SK-N-SH (cell line): ENCODE measurements at regions not wholly inside any gene's neighbourhood (a gene's known extent, or its start where the extent isn't known, plus 50 kb on each side); places are given as distances from the start of the nearest gene placed in this dataset.

Source experiments
- CTCF ChIP-seq: fragments of 200-600 bp; sonication (generic); IDR thresholded peaks from 2 replicates; pipeline ENCODE4 v1.6.1; 2017; ENCODE audit warnings: antibody characterized with exemption, mild to moderate bottlenecking, moderate library complexity
- ELF1 ChIP-seq: IDR thresholded peaks from 2 replicates; pipeline ENCODE4 v1.4.0; 2012
- FOSL2 ChIP-seq: IDR thresholded peaks from 2 replicates; pipeline ENCODE4 v1.4.0; 2012; ENCODE audit warnings: low read depth, mild to moderate bottlenecking, moderate library complexity, borderline replicate concordance
- GATA2 ChIP-seq: sonication (generic); formaldehyde crosslinking; IDR thresholded peaks from 2 replicates; pipeline ENCODE4 v1.5.0; 2020; ENCODE audit warnings: mild to moderate bottlenecking, missing genetic modification reagents
- MEF2A ChIP-seq: IDR thresholded peaks from 2 replicates; pipeline ENCODE4 v1.4.0; 2012; ENCODE audit warnings: low read depth, borderline replicate concordance
- MXI1 ChIP-seq: IDR thresholded peaks from 2 replicates; pipeline ENCODE4 v1.6.1; 2012; ENCODE audit warnings: mild to moderate bottlenecking, low read depth, low read length, improper control_type of control experiment
- NFIC ChIP-seq: IDR thresholded peaks from 2 replicates; pipeline ENCODE4 v1.4.0; 2012; ENCODE audit warnings: borderline replicate concordance
- POLR2AphosphoS5 ChIP-seq: IDR thresholded peaks from 2 replicates; pipeline ENCODE4 v1.6.1; 2012; ENCODE audit warnings: low read depth, low read length
- RCOR1 ChIP-seq: fragments of 150-350 bp; IDR thresholded peaks from 2 replicates; pipeline ENCODE4 v1.6.1; 2017; ENCODE audit warnings: antibody characterized with exemption, low read length
- RFX5 ChIP-seq: IDR thresholded peaks from 2 replicates; pipeline ENCODE4 v1.6.1; 2012; ENCODE audit warnings: mild to moderate bottlenecking, improper control_type of control experiment, low read length
- RXRA ChIP-seq: IDR thresholded peaks from 2 replicates; pipeline ENCODE4 v1.4.0; 2012; ENCODE audit warnings: low read depth, mild to moderate bottlenecking, borderline replicate concordance
- YY1 ChIP-seq: IDR thresholded peaks from 2 replicates; pipeline ENCODE4 v1.4.0; 2012; ENCODE audit warnings: low read depth, mild to moderate bottlenecking
- ZBTB33 ChIP-seq: IDR thresholded peaks from 2 replicates; pipeline ENCODE4 v1.4.0; 2012; ENCODE audit warnings: low read depth, borderline replicate concordance
- TF ChIP-seq, protein P1 (sequence below): IDR thresholded peaks from 2 replicates; pipeline ENCODE4 v1.4.0; 2012; ENCODE audit warnings: low read depth

DNA sequence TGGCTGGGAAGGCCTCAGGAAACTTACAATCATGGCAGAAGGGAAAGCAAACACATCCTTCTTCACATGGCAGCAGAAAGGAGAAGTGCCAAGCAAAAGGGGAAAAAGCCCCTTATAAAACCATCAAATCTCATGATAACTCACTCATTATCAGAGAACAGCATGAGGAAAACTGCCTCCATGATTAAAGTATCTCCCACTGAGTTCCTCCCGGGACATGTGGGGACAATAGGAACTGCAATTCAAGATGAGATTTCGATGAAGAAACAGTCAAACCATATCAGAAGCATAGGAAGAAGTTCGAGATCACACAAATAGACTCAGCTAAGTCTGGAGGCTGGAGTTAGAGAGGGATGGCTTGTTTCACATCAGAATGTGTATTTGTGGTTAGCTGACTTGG lies 869.4 kb upstream of the PHF14 start:
- no peak for TF ChIP-seq CTCF
- no peak for TF ChIP-seq ELF1
- TF ChIP-seq GATA2 (CRISPR knock-in tag) = no peak
- TF ChIP-seq MXI1 = no peak
- TF ChIP-seq POLR2AphosphoS5 = no peak
- no peak for TF ChIP-seq YY1
- TF ChIP-seq RCOR1 = no peak
- no peak for TF ChIP-seq RXRA
- TF ChIP-seq RFX5 = no peak
- no peak for TF ChIP-seq NFIC
- no peak for TF ChIP-seq MEF2A
- TF ChIP-seq ZBTB33 = no peak
- TF ChIP-seq, protein P1, sequence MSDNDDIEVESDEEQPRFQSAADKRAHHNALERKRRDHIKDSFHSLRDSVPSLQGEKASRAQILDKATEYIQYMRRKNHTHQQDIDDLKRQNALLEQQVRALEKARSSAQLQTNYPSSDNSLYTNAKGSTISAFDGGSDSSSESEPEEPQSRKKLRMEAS = no peak
- no peak for TF ChIP-seq FOSL2
